ENCODE measurements at regions not wholly inside any gene's neighbourhood (a gene's known extent, or its start where the extent isn't known, plus 50 kb on each side); places are given as distances from the start of the nearest gene placed in this dataset.

- H4K20me1 ChIP-seq (replicated peaks; ENCODE audit: control insufficient read depth, extremely low read depth, insufficient read depth, low read length): no peaks in the 10 kb centered on the region
- no peaks in the 10 kb centered on the region for H3K79me2 ChIP-seq (ENCODE audit: control insufficient read depth, insufficient read depth, low read length)
- FAIRE-seq (no peak), DNase-seq (ENCODE audit: low read depth, low spot score) (no peak)
- H3K36me3 ChIP-seq (ENCODE audit: control insufficient read depth in 2 of 2, extremely low read depth in 1 of 2, insufficient read depth in 2 of 2, low read length in 2 of 2): no peaks in the 10 kb centered on the region
- ChIA-PET POLR2A (no interaction called here), CTCF (no interaction called here)
- H3K4me2 ChIP-seq (ENCODE audit: insufficient read depth, low read length): no peak overlapping the region
- no peak overlapping the region for H3K9ac ChIP-seq (replicated peaks; ENCODE audit: extremely low read depth, insufficient read depth, low read length)
- intact Hi-C loops (cut with micrococcal nuclease): no loop called here
- H3K27ac ChIP-seq (ENCODE audit: insufficient read depth, low read depth, low read length): no peak overlapping the region
- H3K4me1 ChIP-seq (ENCODE audit: control insufficient read depth, extremely low read depth, insufficient read depth, low read length): no peaks in the 10 kb centered on the region
- H3K9me1 ChIP-seq (replicated peaks; ENCODE audit: control insufficient read depth, extremely low read depth, insufficient read depth, low read length): no peaks in the 10 kb centered on the region
- H3K4me3 ChIP-seq (replicated peaks in 1 of 3; ENCODE audit: insufficient read depth in 1 of 3, low read depth in 1 of 3, low read length in 3 of 3): no peak overlapping the region
- dilution Hi-C loops (cut with MboI; ENCODE audit: extremely low pct_ligation_motif_present, low sequenced_read_pairs): no loop called here
- no peak overlapping the region for H2AFZ ChIP-seq (ENCODE audit: low read depth, low read length)
- BruUV-seq (replicated peaks): no TSS peak
- TF ChIP-seq GATA2 (IDR thresholded peaks at IDR 0.05; ENCODE audit: insufficient read depth, insufficient read length, low read depth, low read length) (no peak), POLR2A (IDR thresholded peaks at IDR 0.05; ENCODE audit: low read depth, low read length) (no peak), FOS (IDR thresholded peaks at IDR 0.05; ENCODE audit: borderline replicate concordance, insufficient read depth, low read length) (no peak), MAX (IDR thresholded peaks at IDR 0.05; ENCODE audit: insufficient read depth, insufficient read length) (no peak), CTCF (IDR thresholded peaks at IDR 0.05; ENCODE audit: extremely low read depth in 1 of 2, insufficient read depth in 1 of 2, low read depth in 1 of 2, low read length in 2 of 2) (no peak), MYC (IDR thresholded peaks at IDR 0.05; ENCODE audit: low read depth, low read length) (no peak), EZH2 (IDR thresholded peaks at IDR 0.05; ENCODE audit: borderline replicate concordance, low read depth, low read length, severe bottlenecking) (no peak), JUN (IDR thresholded peaks at IDR 0.05; ENCODE audit: borderline replicate concordance, insufficient read depth, insufficient read length, low read depth) (no peak), POLR2AphosphoS5 (IDR thresholded peaks at IDR 0.05; ENCODE audit: insufficient read depth, low read depth, low read length) (no peak)
- no peaks in the 10 kb centered on the region for H3K9me3 ChIP-seq (replicated peaks; ENCODE audit: control insufficient read depth, insufficient read depth, low read length)
- H3K27me3 ChIP-seq (ENCODE audit: control insufficient read depth in 2 of 2, insufficient read depth in 2 of 2, low read length in 2 of 2): no peaks in the 10 kb centered on the region
Observed at GRCh38 chr5:27476356-27476988, 438.1 kb upstream of the CDH9 start.

Data from endothelial cell of umbilical vein (primary cell).